Activated CD4-positive, CD25-positive, alpha-beta regulatory T cell treated with anti-CD3 and anti-CD28 coated beads, Interleukin-2, amount 50 U/mL, for 72 hours (primary cell): ENCODE measurements at regions not wholly inside any gene's neighbourhood (a gene's known extent, or its start where the extent isn't known, plus 50 kb on each side); places are given as distances from the start of the nearest gene placed in this dataset.

Experiments
- DNase-seq: peaks from one replicate; pipeline ENCODE4 v3.0.0; 2021

DNA sequence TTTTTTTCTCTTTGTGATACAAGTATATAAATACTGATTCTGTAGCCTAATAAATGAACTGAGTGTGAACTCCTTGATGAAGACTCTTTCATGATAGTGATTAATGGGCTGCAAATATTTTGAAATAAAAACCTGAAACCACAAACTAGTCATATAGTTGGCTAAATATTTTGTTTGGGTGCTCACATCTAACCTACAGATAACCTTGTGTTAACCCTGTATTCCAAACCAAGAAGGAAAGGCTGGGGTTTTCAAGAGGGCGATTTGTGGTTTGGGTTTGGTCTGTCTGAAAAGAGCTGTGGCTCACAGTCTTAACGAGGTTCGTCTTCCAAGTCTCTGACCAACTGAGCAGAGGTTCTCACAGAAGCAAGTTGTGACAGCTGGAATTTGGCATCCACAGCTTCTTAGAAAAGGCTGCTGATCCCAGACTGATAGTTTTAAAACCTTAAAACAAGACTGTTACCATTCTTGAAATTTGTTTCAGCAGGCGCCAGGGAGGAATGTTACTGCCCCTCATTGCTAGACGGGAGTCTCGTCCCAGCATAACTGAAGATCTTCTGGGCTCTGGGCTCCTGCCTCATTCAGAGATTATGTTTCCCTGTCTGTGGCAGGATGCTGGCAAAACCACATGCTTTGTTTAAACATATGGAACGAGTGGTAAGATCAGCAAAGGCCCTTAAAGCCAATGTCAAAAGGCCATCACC is 736.4 kb upstream of the MARCKS start:
- no peak for DNase-seq

DNA sequence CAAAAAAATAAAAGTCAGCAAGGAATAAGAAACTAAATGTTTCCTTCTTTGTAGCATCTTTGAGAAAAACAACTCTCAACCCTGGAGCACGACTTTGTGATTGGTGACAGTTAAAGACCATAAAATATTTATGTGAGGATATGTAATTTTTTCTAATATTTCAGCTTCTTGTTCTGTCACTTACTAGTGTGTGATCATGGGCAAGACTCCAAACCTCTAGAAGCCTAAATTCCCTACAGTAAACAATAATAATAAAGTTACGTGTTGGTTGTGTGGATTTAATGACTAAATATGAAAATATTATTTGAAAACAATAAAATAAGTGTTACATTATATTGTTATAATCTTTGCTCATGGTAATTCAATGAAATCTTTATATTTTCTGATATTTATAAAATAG is 735.6 kb upstream of the MARCKS start:
- DNase-seq = no peak

DNA sequence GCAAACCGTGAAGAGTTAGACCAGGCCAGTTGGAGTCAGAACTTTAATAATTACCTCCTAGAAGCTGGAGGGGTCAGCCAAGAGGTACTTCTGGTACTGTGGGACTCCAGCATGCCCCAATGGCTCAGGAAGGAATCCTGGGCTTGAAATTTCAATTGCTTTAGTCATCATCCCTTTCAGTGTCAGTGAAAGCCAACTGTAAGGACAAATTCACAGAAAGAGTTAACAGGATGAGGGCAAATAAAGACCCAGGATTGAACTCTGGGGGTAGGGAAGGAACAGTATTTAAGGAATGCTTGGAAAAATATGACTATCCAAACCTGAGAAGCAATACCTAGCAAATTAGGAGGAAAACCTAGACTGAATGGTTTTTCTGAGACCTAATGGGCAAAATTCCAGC is 735.1 kb upstream of the MARCKS start:
- DNase-seq = no peak

DNA sequence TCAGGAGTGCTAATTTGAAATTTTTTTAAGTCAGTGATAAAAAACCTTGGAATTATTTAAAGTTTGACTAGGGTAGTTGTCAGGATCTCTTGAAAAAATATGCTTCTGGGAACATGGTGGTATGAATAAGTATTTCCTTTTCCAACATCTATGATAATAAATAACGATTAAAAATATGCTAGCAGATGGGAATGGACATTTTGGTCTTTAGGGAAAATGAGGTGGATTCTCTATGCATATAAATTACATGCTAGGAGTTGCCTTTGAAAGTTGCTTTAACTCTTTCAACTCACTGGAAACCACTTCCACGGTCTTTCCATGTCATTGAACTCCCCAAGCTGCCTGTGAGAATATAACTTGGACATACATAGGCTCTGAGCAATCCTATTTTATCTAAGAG is 731.5 kb upstream of the MARCKS start:
- DNase-seq = no peak

DNA sequence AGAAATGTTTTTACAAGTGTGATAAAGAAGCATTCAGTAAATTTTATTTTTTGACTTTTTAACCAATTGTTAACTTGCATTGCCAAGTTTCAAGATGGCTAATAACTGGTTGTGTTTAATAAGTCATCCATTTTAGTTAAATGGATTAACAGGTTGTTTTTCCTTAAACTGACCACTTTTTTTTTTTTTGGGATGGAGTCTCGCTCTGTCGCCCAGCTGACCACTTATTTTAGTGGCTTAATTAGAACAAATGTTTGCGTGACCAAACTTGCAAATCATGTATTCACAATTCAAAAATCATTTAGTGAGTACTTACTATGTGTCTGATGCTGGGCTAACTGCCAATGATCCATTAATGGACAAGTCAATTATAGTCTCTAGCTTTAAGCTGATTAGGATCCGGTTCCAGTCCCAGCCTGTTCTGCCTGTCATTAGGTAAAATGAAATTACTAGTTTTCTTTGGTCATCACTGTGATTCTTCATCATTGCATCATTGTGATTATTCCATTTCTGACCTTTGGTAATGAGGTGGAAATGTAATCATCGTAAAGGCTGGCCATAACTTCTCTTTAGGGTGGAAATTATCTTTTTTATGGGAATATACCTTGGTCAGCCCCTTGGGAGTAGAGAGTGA is 729.2 kb upstream of the MARCKS start:
- no peak for DNase-seq

DNA sequence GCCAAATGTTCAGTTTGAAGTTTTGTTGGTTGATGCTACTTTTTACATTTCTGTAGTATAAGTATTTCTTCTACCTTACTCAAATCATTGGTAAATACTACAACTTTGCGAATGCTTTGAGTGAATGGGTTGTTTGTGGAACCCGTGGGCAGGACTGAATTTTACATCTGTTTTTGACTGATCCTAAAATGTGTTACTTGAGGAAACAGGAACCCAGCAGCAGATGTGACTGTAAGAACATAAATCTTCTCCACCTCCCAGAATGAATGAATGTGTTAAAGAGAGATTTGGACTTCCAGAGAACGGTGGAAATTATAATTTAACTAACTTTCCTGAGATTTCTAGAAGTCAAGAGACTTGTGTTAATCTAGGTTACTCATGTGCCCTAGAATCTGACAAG is 728.5 kb upstream of the MARCKS start:
- no peak for DNase-seq

DNA sequence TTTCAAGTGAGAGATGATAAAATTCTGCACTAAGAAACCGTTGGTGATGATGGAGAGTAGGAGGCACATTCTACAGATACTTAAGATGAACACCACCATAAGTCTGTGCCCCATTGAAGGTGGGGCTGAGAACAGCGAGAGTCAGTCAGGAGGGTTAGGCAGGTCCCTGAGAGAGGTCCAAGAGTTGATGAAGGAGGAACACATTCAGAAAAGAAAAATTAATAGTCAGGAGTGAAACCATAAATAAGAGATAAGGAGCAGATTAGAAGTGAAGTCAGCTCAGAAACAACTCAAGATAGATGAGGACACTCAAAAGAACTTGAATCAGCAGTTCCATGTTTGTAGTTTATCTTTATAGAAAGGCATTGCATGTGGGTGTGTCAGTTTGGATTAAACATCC is 727.2 kb upstream of the MARCKS start:
- DNase-seq = no peak

DNA sequence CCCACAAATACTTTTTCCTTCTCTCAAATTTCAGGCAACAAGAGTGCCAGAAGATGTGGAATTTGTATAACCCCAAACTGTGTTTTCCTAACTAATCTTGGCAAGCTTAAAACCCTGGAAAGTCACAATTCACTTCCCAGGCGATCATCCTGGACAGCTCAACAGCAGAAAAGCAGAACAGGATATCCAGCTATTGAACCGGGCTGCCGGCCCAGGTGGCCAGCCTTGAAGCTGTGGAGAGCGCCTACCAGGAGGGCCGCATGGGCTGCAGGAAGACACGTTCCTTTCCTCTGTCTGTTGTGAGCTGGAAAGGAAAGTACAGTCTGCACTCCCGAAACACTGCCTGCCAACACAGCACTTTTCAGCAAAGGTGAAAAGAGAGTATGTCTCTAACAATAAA is 719.7 kb upstream of the MARCKS start:
- no peak for DNase-seq

DNA sequence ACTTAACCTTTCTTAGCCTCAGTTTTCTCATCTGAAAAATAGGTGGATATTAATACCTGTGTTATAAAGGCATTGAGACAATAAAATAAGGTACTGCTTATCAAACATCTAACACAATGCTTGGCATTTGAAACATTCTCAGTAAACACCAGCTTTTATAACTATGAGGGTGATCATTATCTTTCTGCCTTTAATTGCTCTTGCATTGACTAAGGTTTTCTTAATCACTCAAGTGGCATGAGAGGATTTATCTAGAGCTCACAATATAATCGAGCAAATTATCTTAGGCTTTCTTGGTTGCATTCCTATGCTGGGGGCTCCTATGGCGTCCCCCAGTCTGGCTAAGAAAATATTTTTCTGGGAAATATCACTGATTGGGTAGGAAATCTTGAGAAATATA is 716.4 kb upstream of the MARCKS start:
- no peak for DNase-seq

DNA sequence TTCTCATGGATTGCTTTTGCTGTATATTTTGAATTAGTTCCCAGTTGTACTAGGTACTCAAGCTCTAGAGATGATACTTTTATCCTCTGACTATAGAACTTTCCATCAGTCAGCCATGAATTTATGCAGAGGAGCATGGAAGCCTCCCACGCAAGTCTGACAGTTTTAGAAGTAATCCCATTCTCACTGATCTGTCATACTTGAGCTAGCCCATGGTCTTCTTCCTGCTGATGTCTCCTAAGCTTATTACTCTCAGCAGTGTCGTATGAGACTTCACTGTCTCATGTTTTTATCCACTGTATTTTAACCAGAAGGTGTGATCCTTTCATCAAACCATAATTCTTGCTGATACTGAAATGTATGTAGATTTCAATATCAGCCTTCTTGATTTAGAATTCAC is 715.2 kb upstream of the MARCKS start:
- DNase-seq = no peak

DNA sequence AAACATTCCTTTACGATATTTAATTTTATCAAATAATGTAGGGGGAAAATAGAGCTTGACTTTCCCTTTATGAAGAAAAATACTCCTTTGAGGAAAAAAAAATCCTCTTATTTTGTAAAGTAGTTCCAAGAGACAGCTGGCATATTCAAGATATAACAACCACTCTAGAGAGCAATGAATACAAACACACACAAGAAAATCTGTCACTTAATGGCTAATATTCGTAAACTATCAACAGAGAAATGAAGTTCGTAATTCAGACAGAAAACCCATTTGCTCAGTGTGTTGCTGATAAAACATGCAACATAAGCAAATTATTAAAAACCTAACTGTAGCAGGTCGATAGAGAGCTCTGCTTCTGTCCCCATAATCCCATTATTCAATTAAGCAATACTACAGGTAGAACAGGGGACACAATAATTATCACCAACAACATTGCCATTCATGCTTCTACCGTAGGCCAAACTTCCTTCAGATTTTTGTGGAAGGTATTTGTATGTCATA is 714.4 kb upstream of the MARCKS start:
- no peak for DNase-seq

DNA sequence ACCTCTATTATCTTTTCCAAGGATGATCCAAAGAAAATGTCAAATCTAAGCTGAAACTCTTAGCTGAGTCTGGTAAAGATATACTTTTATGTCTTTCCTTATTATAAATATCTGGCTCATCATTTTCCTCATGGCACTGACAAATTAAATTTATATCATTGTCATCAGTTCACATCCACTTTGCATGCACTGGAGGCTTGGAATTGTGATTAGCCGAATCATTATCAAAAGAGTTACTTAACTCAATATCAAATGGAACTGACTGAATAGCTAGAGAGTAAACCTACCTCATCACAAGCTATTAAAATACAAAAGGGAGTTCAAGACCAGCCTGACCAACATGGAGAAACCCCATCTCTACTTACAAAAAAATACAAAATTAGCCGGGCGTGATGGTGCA is 713.9 kb upstream of the MARCKS start:
- DNase-seq = no peak

DNA sequence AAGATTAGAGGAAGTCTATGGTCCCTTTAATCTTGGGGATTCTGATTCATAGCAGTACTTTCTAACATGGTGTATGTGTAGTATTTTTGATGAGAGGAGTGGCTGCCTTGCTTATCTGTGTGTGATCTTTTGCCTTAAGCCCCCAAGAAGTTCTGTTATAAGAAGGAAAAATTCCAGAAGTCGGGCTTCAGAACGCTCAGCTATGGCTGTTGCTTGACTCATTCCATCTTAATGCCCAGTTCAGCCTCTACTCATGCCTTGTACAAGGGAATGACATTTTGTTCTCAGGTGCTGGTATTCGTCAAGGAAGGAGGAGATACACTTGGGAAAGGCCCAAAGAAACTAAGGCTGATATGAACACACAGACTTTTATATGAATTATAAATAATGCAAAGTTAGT is 713.0 kb upstream of the MARCKS start:
- no peak for DNase-seq

DNA sequence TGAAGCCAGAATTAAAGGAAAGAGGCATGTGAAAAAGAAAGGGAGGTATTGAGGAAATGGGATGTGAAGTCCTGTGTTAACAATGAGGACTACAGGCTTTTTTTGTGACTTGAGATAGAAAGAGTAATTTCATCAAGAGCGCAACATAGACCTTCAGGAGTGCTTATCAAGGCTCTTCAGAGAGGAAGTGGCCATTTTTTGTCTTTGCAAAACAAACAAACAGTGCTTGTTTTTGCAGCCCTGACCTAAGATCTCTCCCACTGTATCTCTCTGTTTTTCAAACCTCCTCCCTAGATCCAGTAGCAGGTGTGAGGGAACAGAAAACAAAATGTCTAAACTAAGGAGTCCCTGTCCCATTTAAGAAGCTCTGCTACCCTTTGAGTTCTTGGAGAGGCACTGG is 710.3 kb upstream of the MARCKS start:
- no peak for DNase-seq

DNA sequence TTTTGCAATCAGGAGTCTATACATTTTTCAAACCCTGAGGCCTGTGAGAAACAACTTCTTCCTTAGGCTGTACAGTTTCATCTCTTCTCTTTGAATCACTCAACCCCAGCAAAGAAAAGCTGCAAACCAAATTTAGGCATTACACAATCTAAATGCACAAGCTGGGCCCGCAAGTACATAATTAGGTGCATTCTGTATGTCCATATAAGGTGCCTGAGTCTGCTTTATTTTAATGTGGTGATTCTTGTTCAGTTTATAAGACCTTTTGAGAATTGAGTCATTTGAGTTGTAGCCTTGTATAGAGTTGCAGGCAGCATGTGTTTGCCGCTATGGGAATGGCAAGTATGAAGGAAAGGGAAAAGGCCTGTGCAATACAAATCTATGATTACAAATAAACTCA is 709.6 kb upstream of the MARCKS start:
- no peak for DNase-seq

DNA sequence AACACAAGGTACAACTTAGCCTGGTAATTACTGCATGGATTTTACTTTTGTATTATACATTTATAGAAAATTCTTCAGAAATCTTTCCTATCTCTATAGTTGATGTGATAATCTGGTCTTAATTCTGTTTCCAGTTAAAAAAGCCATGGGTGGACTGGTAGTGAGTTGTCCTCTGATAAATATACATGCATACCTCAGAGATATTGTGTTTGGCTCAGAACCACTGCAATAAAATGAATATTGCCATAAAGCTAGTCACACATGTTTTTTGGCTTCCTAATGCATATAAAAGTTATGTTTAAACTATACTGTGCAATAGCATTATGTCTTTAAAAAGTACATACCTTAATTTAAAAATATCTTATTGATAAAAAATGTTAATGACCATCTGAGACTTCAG is 708.6 kb upstream of the MARCKS start:
- no peak for DNase-seq

DNA sequence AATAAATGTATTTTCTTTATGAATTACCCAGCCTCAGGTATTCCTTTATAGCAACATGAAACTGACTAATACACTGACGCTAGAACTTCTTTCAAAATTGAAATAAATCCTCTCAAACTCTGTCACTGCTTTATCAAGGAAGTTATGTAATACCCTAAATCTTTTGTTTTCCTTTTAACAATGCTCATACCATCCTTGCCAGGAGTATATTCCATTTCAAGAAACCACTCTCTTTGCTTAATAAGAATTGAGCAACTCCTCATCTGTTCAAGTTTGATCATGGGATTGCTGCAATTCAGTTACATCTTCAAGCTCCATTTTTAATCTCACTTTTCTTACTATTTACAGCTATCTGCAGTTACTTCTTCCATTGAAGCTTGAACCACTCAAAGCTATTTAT is 707.6 kb upstream of the MARCKS start:
- DNase-seq = no peak

DNA sequence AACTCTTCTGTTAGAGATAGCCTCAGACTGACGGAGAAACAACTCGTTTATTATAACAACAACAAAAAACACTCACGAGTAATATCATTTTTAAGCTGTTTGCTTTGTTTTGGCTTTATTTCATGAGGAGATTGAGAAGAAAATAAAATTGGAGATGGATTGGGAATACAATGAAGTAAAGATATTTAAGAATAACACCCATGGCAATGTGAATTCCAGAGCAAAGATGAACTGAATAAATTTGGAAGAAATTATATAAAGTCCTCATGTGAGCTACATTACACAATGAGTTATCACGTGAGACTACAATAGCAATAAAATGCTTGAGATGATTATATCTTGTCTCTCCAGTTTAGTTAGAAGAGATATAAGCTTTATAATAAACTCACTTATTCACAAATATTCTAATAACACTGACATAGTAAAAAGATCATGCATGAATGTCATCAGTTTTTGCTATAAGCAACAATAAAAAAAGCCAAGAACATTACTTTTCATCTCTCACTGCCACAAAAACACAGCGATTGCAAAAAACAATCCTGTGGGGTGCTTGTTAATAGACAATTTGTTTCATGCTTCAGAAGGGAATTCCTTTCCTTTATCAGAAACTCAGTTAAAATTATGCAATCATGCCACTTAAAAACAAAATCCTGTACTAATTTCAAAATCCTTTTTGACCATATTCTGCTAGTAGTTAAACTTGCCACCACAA is 696.7 kb upstream of the MARCKS start:
- DNase-seq = no peak

DNA sequence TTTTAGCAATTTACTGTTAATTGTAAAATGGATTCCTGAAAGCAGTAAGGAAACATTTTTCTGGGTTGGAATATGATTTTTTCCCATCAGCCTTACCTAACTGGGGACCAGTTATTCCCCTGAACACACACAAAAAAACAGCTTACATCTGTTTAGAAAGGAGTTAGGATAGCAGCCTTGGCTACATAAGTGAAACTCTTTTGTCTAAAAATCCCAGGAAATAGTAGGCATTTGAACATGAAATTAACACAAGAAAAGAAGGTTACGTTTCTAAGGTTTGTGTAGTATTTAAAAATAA is 696.2 kb upstream of the MARCKS start:
- DNase-seq = no peak

DNA sequence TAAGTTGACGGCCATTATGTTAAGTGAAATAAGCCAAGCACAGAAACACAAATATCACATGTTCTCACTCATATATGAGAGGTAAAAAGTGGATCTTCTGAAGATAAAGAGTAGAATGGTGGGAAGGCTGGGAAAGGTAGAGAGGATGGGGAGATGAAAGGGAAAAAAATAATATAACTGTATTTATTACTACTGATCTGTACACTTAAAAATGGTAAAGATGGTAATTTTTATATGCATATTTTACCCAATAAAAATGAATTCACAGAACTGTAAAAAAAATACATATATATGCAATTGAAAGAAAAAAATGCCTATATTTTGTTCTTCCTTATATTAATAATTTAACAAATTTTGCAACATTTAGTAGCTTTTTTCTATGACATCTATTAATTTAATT is 694.4 kb upstream of the MARCKS start:
- no peak for DNase-seq

DNA sequence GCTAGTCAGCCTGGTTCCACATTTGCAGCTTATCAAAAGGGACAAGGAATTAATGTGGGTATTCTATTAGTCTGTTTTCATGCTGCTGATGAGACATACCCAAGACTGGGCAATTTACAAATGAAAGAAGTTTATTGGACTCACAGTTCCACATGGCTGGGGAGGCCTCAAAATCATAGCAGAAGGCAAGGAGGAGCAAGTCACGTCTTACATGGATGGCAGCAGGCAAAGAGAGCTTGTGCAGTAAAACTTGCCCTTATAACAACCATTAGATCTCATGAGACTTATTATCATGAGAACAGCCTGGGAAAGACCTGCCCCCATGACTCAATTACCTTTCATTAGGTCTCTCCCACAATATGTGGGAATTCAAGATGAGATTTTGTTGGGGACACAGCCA is 689.1 kb upstream of the MARCKS start:
- no peak for DNase-seq

DNA sequence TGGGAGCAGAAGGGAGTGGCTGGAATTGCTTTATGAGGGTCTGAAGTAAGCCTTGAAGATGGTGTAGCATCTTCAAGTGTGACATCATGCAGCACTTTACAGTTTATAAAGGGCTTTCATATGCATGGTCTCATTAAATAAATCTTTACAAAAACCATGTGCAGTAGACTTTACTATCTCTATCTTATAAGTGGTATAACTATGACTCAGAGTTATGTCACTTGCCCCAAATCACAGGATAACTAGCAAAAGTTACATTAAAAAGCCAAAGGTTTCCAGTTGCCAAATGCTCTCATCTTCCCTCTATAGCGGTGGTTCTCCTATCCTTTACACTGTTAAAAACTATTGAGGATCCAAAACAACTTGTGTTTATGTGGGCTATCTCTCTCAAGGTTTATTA is 687.7 kb upstream of the MARCKS start:
- DNase-seq = no peak

DNA sequence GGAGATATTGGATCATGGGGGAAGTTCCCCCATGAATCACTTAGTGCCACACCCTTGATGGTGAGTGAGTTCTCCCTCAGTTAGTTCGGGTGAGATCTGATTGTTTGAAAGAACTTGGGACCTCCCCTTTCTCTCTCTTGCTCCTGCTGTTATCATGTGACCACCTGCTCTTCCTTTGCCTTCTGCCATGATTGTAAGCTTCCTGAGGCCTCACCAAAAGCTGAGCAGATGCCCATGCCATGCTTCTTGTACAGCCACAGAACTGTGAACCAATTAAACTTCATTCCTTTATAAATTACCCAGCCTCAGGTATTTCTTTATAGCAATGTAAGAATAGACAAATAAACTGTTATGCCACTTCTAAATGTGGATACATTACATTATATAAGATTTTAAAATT is 686.7 kb upstream of the MARCKS start:
- DNase-seq = no peak

DNA sequence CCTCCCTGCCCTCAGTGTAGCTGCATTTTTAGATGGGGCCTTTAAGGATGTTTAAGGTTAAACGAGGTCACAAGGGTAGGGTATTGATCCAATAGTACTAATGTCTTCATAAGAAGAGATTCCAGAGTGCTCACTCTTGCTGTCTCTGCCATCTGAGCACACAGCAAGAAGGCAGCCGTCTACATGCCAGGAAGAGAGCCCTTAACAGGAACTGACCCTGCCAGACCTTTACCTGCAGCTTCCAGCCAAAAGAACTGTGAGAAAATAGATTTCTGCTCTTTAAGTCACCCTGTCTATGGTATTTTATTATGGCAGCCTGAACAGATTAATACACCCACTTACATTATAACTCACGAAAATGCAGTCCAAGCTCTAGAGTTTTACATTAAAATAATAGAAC is 685.3 kb upstream of the MARCKS start:
- no peak for DNase-seq

DNA sequence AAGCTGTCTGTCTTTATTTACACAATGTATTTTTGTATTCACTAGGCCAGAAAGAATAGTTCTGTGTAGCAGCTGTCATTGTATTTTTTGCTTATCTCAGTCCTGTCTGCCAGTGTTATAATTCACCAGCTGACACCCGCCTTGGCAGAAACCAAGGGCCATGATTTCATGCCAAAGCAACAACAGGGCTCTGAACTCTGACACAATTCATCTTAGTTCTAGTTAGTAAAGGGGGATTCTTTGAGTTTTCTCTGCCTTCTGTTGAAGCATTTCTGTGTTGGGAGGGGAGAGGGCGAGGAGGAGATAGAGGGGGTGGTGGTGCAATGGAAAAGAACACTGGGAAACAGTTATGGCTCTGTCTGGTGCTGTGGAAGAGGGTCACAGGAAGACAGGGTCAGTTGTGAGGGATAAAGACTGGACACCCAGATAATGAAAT is 684.6 kb upstream of the MARCKS start:
- no peak for DNase-seq
